Smooth muscle cell (in vitro differentiated cells): ENCODE measurements at regions not wholly inside any gene's neighbourhood (a gene's known extent, or its start where the extent isn't known, plus 50 kb on each side); places are given as distances from the start of the nearest gene placed in this dataset.
A peak's percentile ranks its signal among the peaks of the same experiment; 100 is the strongest.

ENCODE experiments used
- DNase-seq: peaks from one replicate; lab custom pipeline; 2025; ENCODE audit not compliant: unreplicated experiment; lab: John Stamatoyannopoulos, UW
- H2AFZ ChIP-seq: fragments of 200-600 bp; sonication (generic); 2 replicates; pipeline ENCODE4 v1.6.0; 2016; ENCODE audit warnings: antibody characterized with exemption, low read depth, mild to moderate bottlenecking
- H3F3A ChIP-seq: fragments of 200-600 bp; sonication (generic); 2 replicates; pipeline ENCODE4 v1.6.0; 2017; ENCODE audit warnings: antibody characterized with exemption, low read depth
- H3K27ac ChIP-seq: fragments of 200-600 bp; sonication (generic); 2 replicates; pipeline ENCODE4 v1.5.1; 2016; ENCODE audit warnings: low read depth, mild to moderate bottlenecking
- H3K27me3 ChIP-seq: fragments of 200-600 bp; sonication (generic); 2 replicates; pipeline ENCODE4 v1.6.1; 2016; ENCODE audit warnings: low read depth, mild to moderate bottlenecking
- H3K36me3 ChIP-seq: fragments of 200-600 bp; sonication (generic); 2 replicates; pipeline ENCODE4 v1.5.1; 2016; ENCODE audit warnings: low read depth
- H3K4me1 ChIP-seq: fragments of 200-600 bp; sonication (generic); 2 replicates; pipeline ENCODE4 v1.5.1; 2016; ENCODE audit warnings: low read depth
- H3K4me2 ChIP-seq: fragments of 200-600 bp; sonication (generic); 2 replicates; pipeline ENCODE4 v1.6.0; 2016; ENCODE audit warnings: mild to moderate bottlenecking
- H3K4me3 ChIP-seq: fragments of 200-600 bp; sonication (generic); 2 replicates; pipeline ENCODE4 v1.5.1; 2016; ENCODE audit warnings: mild to moderate bottlenecking
- H3K79me2 ChIP-seq: fragments of 200-600 bp; sonication (generic); 2 replicates; pipeline ENCODE4 v1.6.0; 2016; ENCODE audit warnings: low read depth, mild to moderate bottlenecking
- H3K9ac ChIP-seq: fragments of 200-600 bp; sonication (generic); 2 replicates; pipeline ENCODE4 v1.6.0; 2016; ENCODE audit warnings: low read depth
- H3K9me3 ChIP-seq: fragments of 200-600 bp; sonication (generic); replicated peaks from 2 replicates; pipeline ENCODE4 v1.5.1; 2016; ENCODE audit warnings: low read depth
- H4K20me1 ChIP-seq: fragments of 200-600 bp; sonication (generic); 2 replicates; pipeline ENCODE4 v1.6.0; 2016; ENCODE audit warnings: low read depth
- CTCF ChIP-seq: fragments of 200-600 bp; sonication (generic); IDR thresholded peaks from 2 replicates; pipeline ENCODE4 v1.5.1; 2017; ENCODE audit warnings: borderline replicate concordance, mild to moderate bottlenecking, antibody characterized with exemption; ENCODE audit not compliant: insufficient read depth, poor library complexity, severe bottlenecking
- WGBS: methylation state at CpG from one replicate; pipeline ENCODE4 v1.1.7; 2016; ENCODE audit warnings: low lambda C conversion rate; 5-methylcytosine and 5-hydroxymethylcytosine counted together

DNA sequence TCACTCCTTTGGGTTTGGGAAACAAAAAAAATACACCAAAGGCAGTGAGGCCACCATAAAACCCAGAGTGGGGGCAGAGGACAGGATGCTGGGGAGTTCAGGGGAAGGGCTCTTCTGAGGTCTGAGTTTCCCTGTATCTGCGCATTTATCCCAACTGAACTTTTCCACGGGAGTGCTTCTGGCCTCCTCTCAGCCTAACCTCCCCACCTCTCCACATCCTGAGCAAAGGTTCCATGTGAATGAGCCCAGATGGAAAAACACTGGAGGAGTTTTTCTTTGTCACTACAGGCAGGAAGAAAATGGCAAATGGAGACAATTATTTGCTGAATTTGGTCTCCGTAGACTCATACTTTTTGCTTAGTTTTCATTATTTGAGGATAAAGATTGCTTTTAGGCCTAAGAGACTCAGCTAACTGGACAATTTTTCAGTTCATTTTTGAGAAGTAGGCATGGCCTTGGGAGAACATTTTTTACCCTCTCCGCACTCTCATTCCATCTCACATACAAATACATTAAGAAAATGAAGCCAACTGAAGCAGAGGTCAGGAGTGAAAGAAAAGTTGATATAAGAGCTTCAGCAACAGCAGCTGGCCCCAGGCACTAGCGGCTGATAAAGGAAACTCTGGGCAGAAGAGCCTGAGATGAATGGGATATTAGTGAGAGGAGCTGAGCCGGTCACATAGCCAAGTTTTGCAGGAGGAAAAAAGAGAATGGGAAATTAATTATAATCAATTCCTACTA lies 82.6 kb upstream of the CYP1B1 start:
- no peaks in the 10 kb centered on the region for H3K36me3 ChIP-seq
- H3K9me3 ChIP-seq, result no peaks in the 10 kb centered on the region
- H3K4me3 ChIP-seq, result no peak overlapping the region
- H3K79me2 ChIP-seq, result no peaks in the 10 kb centered on the region
- H3K4me1 ChIP-seq, result no peaks in the 10 kb centered on the region
- H3K9ac ChIP-seq, result no peak overlapping the region
- no peak for DNase-seq
- no peaks in the 10 kb centered on the region for H3K27me3 ChIP-seq
- WGBS, result 83% methylated on average over 6 of the region's 6 CpGs
- H3K4me2 ChIP-seq, result no peak overlapping the region
- no peaks in the 10 kb centered on the region for H3F3A ChIP-seq
- TF ChIP-seq CTCF, result no peak
- H2AFZ ChIP-seq, result no peak overlapping the region
- no peaks in the 10 kb centered on the region for H4K20me1 ChIP-seq
- no peak overlapping the region for H3K27ac ChIP-seq

DNA sequence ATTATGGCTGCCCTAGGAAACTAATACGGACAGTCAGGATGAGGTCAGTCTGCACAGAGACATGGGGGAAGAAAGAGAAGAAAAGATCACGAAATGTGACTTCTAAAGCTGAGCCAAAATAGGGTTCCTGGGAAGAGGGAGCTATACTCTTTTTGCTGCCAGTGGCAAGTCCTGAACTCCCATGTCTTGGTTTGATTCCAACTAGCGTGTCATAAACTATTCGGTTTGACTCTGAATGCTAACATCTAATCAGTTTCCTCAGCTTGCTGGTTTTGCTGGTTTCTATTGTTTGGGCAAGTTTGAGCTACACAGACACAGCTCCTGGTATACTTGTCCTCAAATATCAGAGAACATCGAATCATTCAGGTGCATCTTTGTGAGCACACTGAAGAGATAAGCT lies 80.5 kb upstream of the CYP1B1 start:
- H3K79me2 ChIP-seq, result no peaks in the 10 kb centered on the region
- no peak for TF ChIP-seq CTCF
- no peak overlapping the region for H3K4me2 ChIP-seq
- no peak overlapping the region for H3K9ac ChIP-seq
- H3K27me3 ChIP-seq, result no peaks in the 10 kb centered on the region
- no peak overlapping the region for H3K4me3 ChIP-seq
- H3F3A ChIP-seq, result no peaks in the 10 kb centered on the region
- 84% methylated on average over 5 of the region's 5 CpGs for WGBS
- H3K4me1 ChIP-seq, result no peaks in the 10 kb centered on the region
- no peaks in the 10 kb centered on the region for H3K9me3 ChIP-seq
- no peak for DNase-seq
- no peaks in the 10 kb centered on the region for H3K36me3 ChIP-seq
- H2AFZ ChIP-seq, result peak overlapping the region; percentile 3
- peak overlapping the region; percentile 71 for H3K27ac ChIP-seq
- H4K20me1 ChIP-seq, result no peaks in the 10 kb centered on the region

- H3K9me3 ChIP-seq, result no peaks in the 10 kb centered on the region
- H3K36me3 ChIP-seq, result no peaks in the 10 kb centered on the region
- no peak for TF ChIP-seq CTCF
- no peak overlapping the region for H3K9ac ChIP-seq
- no peaks in the 10 kb centered on the region for H3K4me1 ChIP-seq
- peak overlapping the region; percentile 71 for H3K27ac ChIP-seq
- H2AFZ ChIP-seq, result peak overlapping the region; percentile 7
- no peaks in the 10 kb centered on the region for H4K20me1 ChIP-seq
- WGBS, result 31% methylated on average over 3 of the region's 3 CpGs
- H3K79me2 ChIP-seq, result no peaks in the 10 kb centered on the region
- no peak for DNase-seq
- H3F3A ChIP-seq, result no peaks in the 10 kb centered on the region
- no peaks in the 10 kb centered on the region for H3K27me3 ChIP-seq
- H3K4me3 ChIP-seq, result no peak overlapping the region
- peak overlapping the region; percentile 7 for H3K4me2 ChIP-seq
Measured at GRCh38 chr2:38155015-38155414, 79.1 kb upstream of the CYP1B1 start.

GRCh38 chr2:38154395-38154794 lies 78.4 kb upstream of the CYP1B1 start:
- Histone ChIP-seq H3K36me3 (no peaks in the 10 kb centered on the region), H2AFZ (peak overlapping the region; percentile 7), H3K27me3 (no peaks in the 10 kb centered on the region), H3K9ac (no peak overlapping the region), H3K4me1 (no peaks in the 10 kb centered on the region), H3F3A (no peaks in the 10 kb centered on the region), H3K79me2 (no peaks in the 10 kb centered on the region), H3K4me3 (no peak overlapping the region), H4K20me1 (no peaks in the 10 kb centered on the region), H3K9me3 (no peaks in the 10 kb centered on the region), H3K27ac (peak overlapping the region; percentile 71), H3K4me2 (peak overlapping the region; percentile 7)
- no peak for DNase-seq
- WGBS, result 56% methylated on average over 2 of the region's 2 CpGs
- TF ChIP-seq CTCF, result no peak
